GM18517 (cell line): ENCODE measurements at regions not wholly inside any gene's neighbourhood (a gene's known extent, or its start where the extent isn't known, plus 50 kb on each side); places are given as distances from the start of the nearest gene placed in this dataset.

ENCODE experiments used
- ATAC-seq: cut with Tn5 transposase; IDR thresholded peaks from one replicate; pipeline ENCODE4 v1.9.1; 2021; ENCODE audit warnings: mild to moderate bottlenecking, moderate library complexity; ENCODE audit not compliant: unreplicated experiment

GRCh38 chr9:18371141-18371540 is 102.8 kb upstream of the ADAMTSL1 start:
- no peak for ATAC-seq

DNA sequence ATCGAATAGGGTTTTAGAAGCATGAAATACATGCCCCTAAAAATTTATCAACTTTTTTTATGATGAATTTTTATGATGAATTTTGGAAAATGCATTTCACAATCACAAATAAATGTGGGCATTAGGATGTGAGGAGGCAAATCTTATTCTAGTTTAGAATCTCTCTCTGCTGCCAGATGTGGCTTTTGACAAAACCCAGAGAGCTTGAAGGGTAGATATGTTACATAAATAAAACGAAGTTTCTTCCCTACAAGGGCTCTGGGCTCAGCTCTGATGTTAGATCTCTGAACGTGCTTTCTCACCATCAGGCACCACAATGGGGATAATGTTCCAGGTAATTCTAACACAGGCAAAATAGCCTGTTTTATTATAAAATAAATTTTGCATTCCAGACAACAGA is 102.3 kb upstream of the ADAMTSL1 start:
- ATAC-seq, result no peak

GRCh38 chr9:18379073-18379811 is 94.7 kb upstream of the ADAMTSL1 start:
- no peak for ATAC-seq

- ATAC-seq, result no peak
Measured at GRCh38 chr9:18382243-18382642, 91.7 kb upstream of the ADAMTSL1 start.

DNA sequence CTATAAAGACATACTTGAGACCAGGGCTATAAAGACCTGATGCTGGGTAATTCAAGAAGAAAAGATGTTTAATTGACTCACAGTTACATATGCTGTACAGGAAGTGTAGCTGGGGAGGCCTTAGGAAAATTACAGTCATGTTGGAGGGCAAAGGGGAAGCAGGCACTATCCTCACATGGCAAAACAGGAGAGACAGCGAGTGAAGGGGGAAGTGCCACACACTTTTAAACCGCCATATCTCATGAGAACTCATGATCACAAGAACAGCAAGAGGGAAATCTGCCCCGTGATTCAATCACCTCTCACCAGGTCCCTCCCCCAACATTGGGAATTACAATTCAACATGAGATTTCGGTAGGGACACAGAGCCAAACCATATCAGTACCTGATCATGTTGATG is 89.9 kb upstream of the ADAMTSL1 start:
- no peak for ATAC-seq

- ATAC-seq, result no peak
Measured at GRCh38 chr9:18385696-18386490, 88.1 kb upstream of the ADAMTSL1 start.

GRCh38 chr9:18390393-18390792 is 83.6 kb upstream of the ADAMTSL1 start:
- no peak for ATAC-seq

DNA sequence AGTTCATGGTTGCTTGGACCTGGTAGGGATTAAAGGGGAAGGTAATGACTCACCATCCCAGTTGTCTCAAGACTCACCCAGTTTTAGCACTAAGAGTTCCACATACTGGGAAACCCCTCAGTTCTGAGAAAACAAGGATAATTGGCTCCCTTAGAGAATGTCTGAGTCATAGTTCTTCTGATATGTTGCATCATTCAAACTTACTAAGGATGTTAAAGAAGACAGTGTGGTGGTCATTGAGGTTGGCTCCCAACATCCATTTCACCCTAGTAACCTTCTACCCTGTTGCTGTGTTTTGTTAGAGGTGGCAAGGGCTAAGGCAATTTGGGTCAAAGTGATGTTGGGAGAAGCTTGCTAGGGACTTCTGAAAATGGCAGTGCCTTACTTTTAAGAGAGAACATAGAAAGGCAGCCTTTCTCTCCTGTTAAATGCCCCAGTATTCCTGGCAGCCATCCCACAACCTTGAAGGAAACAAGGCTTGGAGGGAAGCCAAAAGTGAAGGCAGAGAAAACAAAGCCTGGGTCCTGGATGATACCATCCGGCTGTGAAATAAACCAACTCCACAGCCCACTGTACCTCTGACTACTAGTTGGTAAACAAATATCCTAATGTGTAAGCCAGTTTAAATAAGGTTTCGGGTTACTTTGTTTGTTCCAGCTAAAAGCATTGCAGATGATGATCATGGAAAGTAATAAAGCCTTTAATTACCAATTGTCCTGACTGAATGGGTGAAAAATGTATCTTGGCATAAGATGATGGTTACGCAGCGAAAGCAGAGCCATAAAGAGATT is 80.4 kb upstream of the ADAMTSL1 start:
- no peak for ATAC-seq

GRCh38 chr9:18394847-18395351 is 79.1 kb upstream of the ADAMTSL1 start:
- ATAC-seq, result no peak

DNA sequence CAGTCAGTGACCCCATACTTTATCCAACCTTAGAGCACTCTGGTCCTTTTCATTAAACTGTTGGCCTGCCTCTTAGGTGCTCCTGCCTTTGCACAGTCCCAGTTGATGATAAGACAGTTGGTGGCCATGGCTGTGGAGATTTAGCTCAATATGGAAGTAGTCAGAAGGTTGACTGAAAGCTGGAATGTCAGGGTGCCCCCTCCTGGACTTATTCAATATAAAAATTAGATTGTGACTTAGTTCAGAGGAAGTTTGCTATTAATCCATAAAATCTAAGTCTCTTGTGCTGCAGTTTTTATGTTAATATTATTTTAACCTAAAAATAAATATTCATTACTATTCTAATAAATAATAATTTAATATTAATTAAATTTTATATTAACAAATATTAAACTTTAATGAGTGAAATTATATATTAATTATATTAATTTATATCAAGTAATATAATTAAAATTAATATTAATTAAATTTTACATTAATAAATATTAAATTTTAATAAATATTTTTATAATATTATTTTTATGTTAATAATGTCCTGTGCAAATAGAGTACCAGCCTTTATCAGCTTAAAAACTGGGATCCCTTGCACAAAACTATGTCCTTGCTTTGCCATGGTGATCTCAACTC is 77.7 kb upstream of the ADAMTSL1 start:
- no peak for ATAC-seq

DNA sequence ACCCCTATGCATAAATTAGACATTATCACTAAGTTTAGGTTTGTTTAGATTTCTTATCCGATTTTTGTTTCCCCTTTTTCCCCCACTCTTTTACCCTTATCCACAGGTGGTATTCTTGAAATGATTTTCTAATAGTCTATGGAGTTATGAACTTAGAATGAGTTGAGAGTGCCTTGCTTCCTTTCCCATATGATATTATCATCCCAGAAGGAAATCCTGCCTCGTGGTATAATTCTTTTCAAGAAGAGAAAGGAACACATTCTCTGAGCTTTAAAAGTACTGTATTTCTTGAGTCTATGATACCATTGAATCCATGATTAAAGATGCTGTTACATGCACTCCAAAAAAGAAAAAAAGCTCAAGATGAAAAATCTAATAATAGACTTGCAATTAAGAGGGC is 76.9 kb upstream of the ADAMTSL1 start:
- ATAC-seq, result no peak

DNA sequence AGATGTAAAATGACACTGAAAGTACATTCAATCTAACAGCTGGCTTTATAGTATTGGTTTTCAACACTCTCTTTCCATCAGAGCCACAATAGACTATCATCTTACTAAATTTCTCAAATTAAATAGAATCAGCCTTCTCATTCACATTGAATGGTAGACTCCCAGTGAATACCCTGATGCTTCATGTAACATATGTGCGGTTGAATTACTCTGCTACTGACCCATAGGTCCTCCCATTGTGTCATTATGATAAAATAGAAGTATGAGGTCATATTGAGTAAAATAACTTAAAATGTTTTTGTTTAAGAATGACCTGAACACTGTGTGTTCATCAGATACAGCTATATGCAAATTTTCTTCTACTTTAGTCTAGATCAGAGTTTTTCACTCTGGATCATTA is 75.9 kb upstream of the ADAMTSL1 start:
- ATAC-seq, result no peak

DNA sequence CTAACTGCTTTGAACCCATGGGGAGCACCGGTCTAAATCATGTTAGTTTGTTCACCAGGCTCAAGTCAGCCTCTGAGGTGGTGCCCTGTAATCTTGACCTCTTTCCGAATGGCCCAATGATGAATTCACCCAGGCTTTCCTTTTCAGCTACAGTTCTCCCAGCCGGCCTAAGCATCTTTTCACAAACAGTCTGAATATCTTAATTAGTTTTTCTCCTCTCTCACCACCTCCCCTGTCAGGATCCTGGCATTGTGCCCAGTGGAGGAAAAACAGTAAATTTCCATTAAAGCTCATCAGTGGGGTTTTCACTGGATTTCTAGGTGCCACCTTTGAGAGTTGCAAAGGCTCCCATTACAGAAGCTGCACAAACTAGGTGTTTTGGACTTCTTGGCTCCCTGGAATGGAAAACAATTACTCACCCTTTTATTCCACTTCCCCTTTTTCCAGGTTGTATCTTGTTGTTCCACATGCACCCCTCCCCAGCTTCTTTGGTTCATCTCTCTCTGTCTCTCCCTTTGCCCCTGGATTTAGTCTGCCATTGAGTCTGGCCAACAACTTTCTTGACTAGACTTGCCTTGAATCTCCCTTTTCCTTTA is 69.4 kb upstream of the ADAMTSL1 start:
- no peak for ATAC-seq

- no peak for ATAC-seq
Measured at GRCh38 chr9:18405240-18405639, 68.7 kb upstream of the ADAMTSL1 start.

DNA sequence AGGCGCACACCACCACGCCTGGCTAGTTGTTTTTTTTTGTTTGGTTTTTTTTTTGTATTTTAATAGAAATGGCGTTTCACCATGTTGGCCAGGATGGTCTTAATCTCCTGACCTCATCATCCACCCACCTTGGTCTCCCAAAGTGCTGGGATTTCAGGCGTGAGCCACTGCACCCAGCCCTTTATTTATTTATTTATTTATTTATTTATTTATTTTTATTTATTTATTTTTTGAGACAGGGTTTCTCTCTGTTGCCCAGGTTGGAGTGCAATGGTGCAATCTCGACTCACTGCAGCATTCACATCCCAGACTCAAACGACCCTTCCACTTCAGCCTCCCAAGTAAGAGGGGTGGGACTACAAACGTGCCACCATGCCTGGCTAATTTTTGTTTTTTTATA is 63.0 kb upstream of the ADAMTSL1 start:
- no peak for ATAC-seq

GRCh38 chr9:18421391-18421790 is 52.6 kb upstream of the ADAMTSL1 start:
- ATAC-seq, result no peak

- ATAC-seq, result no peak
Measured at GRCh38 chr9:18422296-18423036, 51.5 kb upstream of the ADAMTSL1 start.

DNA sequence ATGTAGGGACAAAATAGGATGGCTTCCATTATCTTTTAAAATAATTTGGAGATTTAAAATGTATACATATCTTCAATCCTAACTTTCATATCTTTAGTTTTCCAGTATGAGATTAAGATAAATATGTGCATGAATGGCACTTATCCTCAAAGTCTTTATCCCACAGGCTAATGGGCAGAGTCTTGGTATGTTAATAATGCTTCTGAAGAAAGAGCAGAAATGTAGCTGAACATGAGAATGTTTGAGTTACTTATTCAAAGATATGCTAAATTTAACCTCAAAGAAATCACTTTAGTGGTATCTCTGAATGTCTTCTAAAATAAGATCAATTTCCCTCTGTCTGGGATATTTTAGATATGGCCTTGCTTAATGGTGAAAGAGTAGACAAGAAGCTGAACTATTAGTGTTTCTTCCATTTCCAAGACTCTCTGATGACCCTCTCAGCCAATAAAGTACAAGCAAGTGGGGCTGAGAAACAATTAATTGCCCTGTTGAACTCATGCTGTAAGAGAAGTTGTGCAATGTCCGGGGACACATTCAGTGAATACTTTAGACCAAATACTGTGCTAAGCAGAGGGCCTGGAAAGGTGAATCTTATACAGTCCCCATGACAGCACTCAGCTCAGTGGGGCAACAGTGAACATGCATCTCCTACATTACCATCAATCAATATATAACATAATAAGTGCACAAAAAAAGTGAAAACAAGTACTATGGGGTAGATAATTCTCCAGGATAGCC is 50.0 kb upstream of the ADAMTSL1 start:
- no peak for ATAC-seq
